ENCODE measurements at regions not wholly inside any gene's neighbourhood (a gene's known extent, or its start where the extent isn't known, plus 50 kb on each side); places are given as distances from the start of the nearest gene placed in this dataset.

GRCh38 chr5:3412146-3412545 is 183.5 kb upstream of the IRX1 start:
- Histone ChIP-seq H3K27ac (ENCODE audit: low read depth, low read length) (no peak overlapping the region), H3K36me3 (ENCODE audit: control insufficient read depth in 5 of 5, insufficient read depth in 5 of 5, low read length in 5 of 5) (no peaks in the 10 kb centered on the region), H3K9me3 (ENCODE audit: control insufficient read depth in 5 of 5, low read length in 5 of 5) (peaks cover 0 to 12% (median 3%) of the 10 kb centered on the region in 5 donors), H3K4me3 (ENCODE audit: low read depth in 1 of 5, low read length in 5 of 5) (no peak overlapping the region), H3K9ac (ENCODE audit: low read length in 5 of 5) (no peak overlapping the region), H3K4me1 (ENCODE audit: control insufficient read depth in 5 of 5, insufficient read depth in 5 of 5, low read length in 5 of 5) (no peaks in the 10 kb centered on the region), H3K27me3 (ENCODE audit: control insufficient read depth in 5 of 5, insufficient read depth in 4 of 5, low read length in 5 of 5) (no peaks in the 10 kb centered on the region)

- Histone ChIP-seq H3K27me3 (ENCODE audit: control insufficient read depth in 5 of 5, insufficient read depth in 4 of 5, low read length in 5 of 5) (no peaks in the 10 kb centered on the region), H3K4me3 (ENCODE audit: low read depth in 1 of 5, low read length in 5 of 5) (no peak overlapping the region), H3K27ac (ENCODE audit: low read depth, low read length) (no peak overlapping the region), H3K4me1 (ENCODE audit: control insufficient read depth in 5 of 5, insufficient read depth in 5 of 5, low read length in 5 of 5) (no peaks in the 10 kb centered on the region), H3K9me3 (ENCODE audit: control insufficient read depth in 5 of 5, low read length in 5 of 5) (peaks cover 0 to 12% (median 4%) of the 10 kb centered on the region in 5 donors), H3K36me3 (ENCODE audit: control insufficient read depth in 5 of 5, insufficient read depth in 5 of 5, low read length in 5 of 5) (no peaks in the 10 kb centered on the region), H3K9ac (ENCODE audit: low read length in 5 of 5) (no peak overlapping the region)
Observed at GRCh38 chr5:3411363-3411762, 184.3 kb upstream of the IRX1 start.

- H3K4me1 ChIP-seq (ENCODE audit: control insufficient read depth in 5 of 5, insufficient read depth in 5 of 5, low read length in 5 of 5), result no peaks in the 10 kb centered on the region
- no peak overlapping the region for H3K4me3 ChIP-seq (ENCODE audit: low read depth in 1 of 5, low read length in 5 of 5)
- H3K9me3 ChIP-seq (ENCODE audit: control insufficient read depth in 5 of 5, low read length in 5 of 5), result peaks cover 5 to 37% (median 20%) of the 10 kb centered on the region in 5 donors
- no peaks in the 10 kb centered on the region for H3K36me3 ChIP-seq (ENCODE audit: control insufficient read depth in 5 of 5, insufficient read depth in 5 of 5, low read length in 5 of 5)
- H3K27ac ChIP-seq (ENCODE audit: low read depth, low read length), result no peak overlapping the region
- H3K9ac ChIP-seq (ENCODE audit: low read length in 5 of 5), result no peak overlapping the region
- no peaks in the 10 kb centered on the region for H3K27me3 ChIP-seq (ENCODE audit: control insufficient read depth in 5 of 5, insufficient read depth in 4 of 5, low read length in 5 of 5)
Observed at GRCh38 chr5:3401635-3402034, 194.0 kb upstream of the IRX1 start.

- no peak overlapping the region for H3K27ac ChIP-seq (ENCODE audit: low read depth, low read length)
- H3K4me3 ChIP-seq (ENCODE audit: low read depth in 1 of 5, low read length in 5 of 5), result no peak overlapping the region
- no peaks in the 10 kb centered on the region for H3K4me1 ChIP-seq (ENCODE audit: control insufficient read depth in 5 of 5, insufficient read depth in 5 of 5, low read length in 5 of 5)
- no peaks in the 10 kb centered on the region for H3K27me3 ChIP-seq (ENCODE audit: control insufficient read depth in 5 of 5, insufficient read depth in 4 of 5, low read length in 5 of 5)
- peaks cover 5 to 31% (median 19%) of the 10 kb centered on the region in 5 donors for H3K9me3 ChIP-seq (ENCODE audit: control insufficient read depth in 5 of 5, low read length in 5 of 5)
- no peak overlapping the region for H3K9ac ChIP-seq (ENCODE audit: low read length in 5 of 5)
- H3K36me3 ChIP-seq (ENCODE audit: control insufficient read depth in 5 of 5, insufficient read depth in 5 of 5, low read length in 5 of 5), result no peaks in the 10 kb centered on the region
Observed at GRCh38 chr5:3400659-3401058, 195.0 kb upstream of the IRX1 start.

- H3K27me3 ChIP-seq (ENCODE audit: control insufficient read depth in 5 of 5, insufficient read depth in 4 of 5, low read length in 5 of 5), result peaks cover 0 to 3% (median 0%) of the 10 kb centered on the region in 5 donors
- H3K4me3 ChIP-seq (ENCODE audit: low read depth in 1 of 5, low read length in 5 of 5), result no peak overlapping the region
- H3K4me1 ChIP-seq (ENCODE audit: control insufficient read depth in 5 of 5, insufficient read depth in 5 of 5, low read length in 5 of 5), result peaks cover 0 to 6% (median 0%) of the 10 kb centered on the region in 5 donors
- H3K9me3 ChIP-seq (ENCODE audit: control insufficient read depth in 5 of 5, low read length in 5 of 5), result peaks cover 5 to 17% (median 12%) of the 10 kb centered on the region in 5 donors
- no peaks in the 10 kb centered on the region for H3K36me3 ChIP-seq (ENCODE audit: control insufficient read depth in 5 of 5, insufficient read depth in 5 of 5, low read length in 5 of 5)
- no peak overlapping the region for H3K9ac ChIP-seq (ENCODE audit: low read length in 5 of 5)
- no peak overlapping the region for H3K27ac ChIP-seq (ENCODE audit: low read depth, low read length)
Observed at GRCh38 chr5:3394891-3395599, 200.6 kb upstream of the IRX1 start.

- peaks cover 0 to 3% (median 0%) of the 10 kb centered on the region in 5 donors for H3K27me3 ChIP-seq (ENCODE audit: control insufficient read depth in 5 of 5, insufficient read depth in 4 of 5, low read length in 5 of 5)
- no peak overlapping the region for H3K9ac ChIP-seq (ENCODE audit: low read length in 5 of 5)
- no peak overlapping the region for H3K27ac ChIP-seq (ENCODE audit: low read depth, low read length)
- H3K36me3 ChIP-seq (ENCODE audit: control insufficient read depth in 5 of 5, insufficient read depth in 5 of 5, low read length in 5 of 5), result no peaks in the 10 kb centered on the region
- no peak overlapping the region for H3K4me3 ChIP-seq (ENCODE audit: low read depth in 1 of 5, low read length in 5 of 5)
- peaks cover 0 to 6% (median 0%) of the 10 kb centered on the region in 5 donors for H3K4me1 ChIP-seq (ENCODE audit: control insufficient read depth in 5 of 5, insufficient read depth in 5 of 5, low read length in 5 of 5)
- H3K9me3 ChIP-seq (ENCODE audit: control insufficient read depth in 5 of 5, low read length in 5 of 5), result peaks cover under 1 to 7% (median 4%) of the 10 kb centered on the region in 5 donors
Observed at GRCh38 chr5:3393920-3394597, 201.6 kb upstream of the IRX1 start.

GRCh38 chr5:3393122-3393919 is 202.3 kb upstream of the IRX1 start:
- Histone ChIP-seq H3K4me1 (ENCODE audit: control insufficient read depth in 5 of 5, insufficient read depth in 5 of 5, low read length in 5 of 5) (peaks cover 0 to 6% (median 0%) of the 10 kb centered on the region in 5 donors), H3K9me3 (ENCODE audit: control insufficient read depth in 5 of 5, low read length in 5 of 5) (peaks cover 0 to 4% (median 1%) of the 10 kb centered on the region in 5 donors), H3K27ac (ENCODE audit: low read depth, low read length) (no peak overlapping the region), H3K9ac (ENCODE audit: low read length in 5 of 5) (no peak overlapping the region), H3K4me3 (ENCODE audit: low read depth in 1 of 5, low read length in 5 of 5) (no peak overlapping the region), H3K36me3 (ENCODE audit: control insufficient read depth in 5 of 5, insufficient read depth in 5 of 5, low read length in 5 of 5) (no peaks in the 10 kb centered on the region), H3K27me3 (ENCODE audit: control insufficient read depth in 5 of 5, insufficient read depth in 4 of 5, low read length in 5 of 5) (peaks cover 0 to 3% (median 0%) of the 10 kb centered on the region in 5 donors)

- Histone ChIP-seq H3K4me1 (ENCODE audit: control insufficient read depth in 5 of 5, insufficient read depth in 5 of 5, low read length in 5 of 5) (peaks cover 0 to 6% (median 0%) of the 10 kb centered on the region in 5 donors), H3K27ac (ENCODE audit: low read depth, low read length) (no peak overlapping the region), H3K27me3 (ENCODE audit: control insufficient read depth in 5 of 5, insufficient read depth in 4 of 5, low read length in 5 of 5) (peaks cover 0 to 3% (median 0%) of the 10 kb centered on the region in 5 donors), H3K9ac (ENCODE audit: low read length in 5 of 5) (no peak overlapping the region), H3K36me3 (ENCODE audit: control insufficient read depth in 5 of 5, insufficient read depth in 5 of 5, low read length in 5 of 5) (no peaks in the 10 kb centered on the region), H3K9me3 (ENCODE audit: control insufficient read depth in 5 of 5, low read length in 5 of 5) (no peaks in the 10 kb centered on the region), H3K4me3 (ENCODE audit: low read depth in 1 of 5, low read length in 5 of 5) (no peak overlapping the region)
Observed at GRCh38 chr5:3392306-3392939, 203.2 kb upstream of the IRX1 start.

GRCh38 chr5:3391210-3391609 is 204.4 kb upstream of the IRX1 start:
- peaks cover 0 to 6% (median 0%) of the 10 kb centered on the region in 5 donors for H3K4me1 ChIP-seq (ENCODE audit: control insufficient read depth in 5 of 5, insufficient read depth in 5 of 5, low read length in 5 of 5)
- H3K9ac ChIP-seq (ENCODE audit: low read length in 5 of 5), result no peak overlapping the region
- H3K36me3 ChIP-seq (ENCODE audit: control insufficient read depth in 5 of 5, insufficient read depth in 5 of 5, low read length in 5 of 5), result no peaks in the 10 kb centered on the region
- H3K9me3 ChIP-seq (ENCODE audit: control insufficient read depth in 5 of 5, low read length in 5 of 5), result no peaks in the 10 kb centered on the region
- H3K4me3 ChIP-seq (ENCODE audit: low read depth in 1 of 5, low read length in 5 of 5), result no peak overlapping the region
- no peak overlapping the region for H3K27ac ChIP-seq (ENCODE audit: low read depth, low read length)
- peaks cover 0 to 3% (median 0%) of the 10 kb centered on the region in 5 donors for H3K27me3 ChIP-seq (ENCODE audit: control insufficient read depth in 5 of 5, insufficient read depth in 4 of 5, low read length in 5 of 5)

Data from subcutaneous abdominal adipose tissue (tissue), 5 donors.